ENCODE measurements at regions not wholly inside any gene's neighbourhood (a gene's known extent, or its start where the extent isn't known, plus 50 kb on each side); places are given as distances from the start of the nearest gene placed in this dataset.

DNA sequence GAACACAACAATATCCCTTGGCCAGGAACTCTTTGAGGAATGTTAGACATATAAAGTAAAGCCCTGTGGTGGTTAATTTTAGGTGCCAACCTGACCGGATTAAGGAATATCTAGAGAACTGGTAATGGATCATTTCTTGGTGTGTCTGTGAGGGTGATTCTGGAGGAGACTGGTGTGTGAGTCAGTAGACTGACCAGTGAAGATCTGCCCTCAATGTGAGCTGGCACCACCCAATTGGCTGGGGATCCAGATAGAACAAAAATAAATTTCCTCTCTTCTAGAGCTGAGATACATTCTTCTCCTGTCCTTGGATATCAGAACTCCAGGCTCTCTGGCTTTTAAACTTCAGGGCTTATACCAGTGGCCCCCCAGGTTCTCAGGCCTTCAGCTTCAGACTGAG, 56.2 kb upstream of the TNPO1 start:
- no peaks in the 10 kb centered on the region for H3K36me3 ChIP-seq (replicated peaks in 1 of 2)
- H3K27ac ChIP-seq = no peak overlapping the region
- intact Hi-C loops (cut with DNase I) = no loop called here
- no peak for TF ChIP-seq POLR2A (IDR thresholded peaks at IDR 0.05)
- TF ChIP-seq, protein P1, sequence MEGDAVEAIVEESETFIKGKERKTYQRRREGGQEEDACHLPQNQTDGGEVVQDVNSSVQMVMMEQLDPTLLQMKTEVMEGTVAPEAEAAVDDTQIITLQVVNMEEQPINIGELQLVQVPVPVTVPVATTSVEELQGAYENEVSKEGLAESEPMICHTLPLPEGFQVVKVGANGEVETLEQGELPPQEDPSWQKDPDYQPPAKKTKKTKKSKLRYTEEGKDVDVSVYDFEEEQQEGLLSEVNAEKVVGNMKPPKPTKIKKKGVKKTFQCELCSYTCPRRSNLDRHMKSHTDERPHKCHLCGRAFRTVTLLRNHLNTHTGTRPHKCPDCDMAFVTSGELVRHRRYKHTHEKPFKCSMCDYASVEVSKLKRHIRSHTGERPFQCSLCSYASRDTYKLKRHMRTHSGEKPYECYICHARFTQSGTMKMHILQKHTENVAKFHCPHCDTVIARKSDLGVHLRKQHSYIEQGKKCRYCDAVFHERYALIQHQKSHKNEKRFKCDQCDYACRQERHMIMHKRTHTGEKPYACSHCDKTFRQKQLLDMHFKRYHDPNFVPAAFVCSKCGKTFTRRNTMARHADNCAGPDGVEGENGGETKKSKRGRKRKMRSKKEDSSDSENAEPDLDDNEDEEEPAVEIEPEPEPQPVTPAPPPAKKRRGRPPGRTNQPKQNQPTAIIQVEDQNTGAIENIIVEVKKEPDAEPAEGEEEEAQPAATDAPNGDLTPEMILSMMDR (IDR thresholded peaks at IDR 0.05) = no peak
- H3K4me3 ChIP-seq = no peak overlapping the region
- H3K4me1 ChIP-seq (replicated peaks in 1 of 2) = no peaks in the 10 kb centered on the region
- H3K9me3 ChIP-seq (replicated peaks in 1 of 3) = no peaks in the 10 kb centered on the region
- DNase-seq = no peak
- no peaks in the 10 kb centered on the region for H3K27me3 ChIP-seq
- WGBS, 4 donors = 54 to 100% (median 97%) methylated on average over 1 of the region's 1 CpG

DNA sequence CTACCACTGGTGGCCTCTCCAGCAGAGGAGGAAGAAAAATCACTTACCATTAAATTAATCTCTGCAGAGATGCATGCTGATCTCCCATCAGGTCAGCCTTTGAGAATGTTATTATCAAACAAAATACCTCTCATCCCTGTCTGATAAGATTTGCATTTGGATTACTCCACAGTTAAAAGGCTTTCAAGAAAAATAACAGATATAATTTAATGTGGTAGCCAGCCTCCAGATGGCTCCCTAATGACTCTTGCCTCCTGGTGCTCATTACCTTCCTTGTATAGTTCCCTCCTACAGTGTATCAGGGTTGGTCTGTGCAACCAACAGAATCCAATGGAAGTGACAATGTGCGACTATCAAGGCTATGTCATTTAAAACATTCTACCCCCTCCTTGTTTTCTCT, 63.6 kb upstream of the TNPO1 start:
- Histone ChIP-seq H3K27ac (no peak overlapping the region), H3K4me1 (replicated peaks in 1 of 2) (no peaks in the 10 kb centered on the region), H3K27me3 (no peaks in the 10 kb centered on the region), H3K9me3 (replicated peaks in 1 of 3) (no peaks in the 10 kb centered on the region), H3K36me3 (replicated peaks in 1 of 2) (no peaks in the 10 kb centered on the region), H3K4me3 (no peak overlapping the region)
- no peak for DNase-seq
- intact Hi-C loops (cut with DNase I) = no loop called here
- WGBS, 4 donors = 79 to 100% (median 86%) methylated on average over 1 of the region's 1 CpG
- TF ChIP-seq, protein P1 (IDR thresholded peaks at IDR 0.05) = peak in 1 of 6 experiments; percentile 6
- no peak for TF ChIP-seq POLR2A (IDR thresholded peaks at IDR 0.05)

DNA sequence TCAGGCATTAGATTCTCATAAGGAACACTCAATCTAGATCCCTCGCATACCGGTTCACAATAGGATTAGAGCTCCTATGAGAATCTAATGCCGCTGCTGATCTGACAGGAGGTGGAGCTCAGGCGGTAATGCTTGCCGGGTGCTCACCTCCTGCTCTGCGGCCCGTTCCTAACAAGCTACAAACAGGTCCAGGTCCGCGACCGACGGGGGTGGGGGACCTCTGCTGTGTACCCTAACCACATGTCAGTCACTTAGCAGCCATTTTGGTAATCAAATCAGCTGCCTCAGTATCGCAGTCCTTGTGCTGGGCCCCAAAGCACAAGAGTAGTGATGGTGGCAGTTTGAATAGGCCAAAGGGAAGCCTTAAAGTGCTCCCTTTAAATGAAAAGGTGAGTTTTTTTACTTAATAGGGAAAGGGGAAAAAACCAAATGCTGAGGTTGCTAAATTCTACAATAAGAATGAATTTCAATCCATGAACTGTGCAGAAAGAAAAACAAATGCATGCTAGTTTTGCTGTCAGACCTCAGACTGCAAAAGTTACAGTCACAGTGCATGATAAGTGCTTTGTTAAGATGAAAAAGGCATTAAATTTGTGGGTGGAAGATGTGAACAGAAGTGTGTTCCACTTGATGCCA, 67.0 kb upstream of the TNPO1 start:
- H3K36me3 ChIP-seq (replicated peaks in 1 of 2) = no peaks in the 10 kb centered on the region
- H3K9me3 ChIP-seq (replicated peaks in 1 of 3) = no peaks in the 10 kb centered on the region
- no peak for TF ChIP-seq POLR2A (IDR thresholded peaks at IDR 0.05)
- TF ChIP-seq, protein P1 (IDR thresholded peaks at IDR 0.05) = no peak
- H3K27ac ChIP-seq = no peak overlapping the region
- 88 to 90% (median 90%) methylated on average over 8 to 12 of the region's 12 CpGs for WGBS, 4 donors
- DNase-seq = no peak
- intact Hi-C loops (cut with DNase I) = no loop called here
- no peak overlapping the region for H3K4me3 ChIP-seq
- no peaks in the 10 kb centered on the region for H3K4me1 ChIP-seq (replicated peaks in 1 of 2)
- H3K27me3 ChIP-seq = no peaks in the 10 kb centered on the region

DNA sequence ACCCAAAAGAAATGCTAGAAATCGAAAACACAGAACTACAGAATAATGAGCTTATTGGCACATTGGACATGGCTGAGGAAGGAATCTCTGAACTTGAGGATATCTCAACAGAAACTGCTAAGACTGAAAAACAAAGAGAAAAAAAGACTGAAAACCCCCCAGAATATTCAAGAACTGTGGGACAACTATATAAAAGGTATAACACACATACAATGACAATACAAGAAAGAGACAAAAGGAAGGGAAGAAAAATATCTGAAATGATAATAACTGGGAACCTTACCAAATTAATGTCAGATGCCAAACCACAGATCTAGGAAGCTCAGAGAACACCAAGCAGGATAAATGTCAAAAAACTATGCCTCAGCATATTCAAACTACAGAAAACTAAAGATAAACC, 68.6 kb upstream of the TNPO1 start:
- Histone ChIP-seq H3K9me3 (replicated peaks in 1 of 3) (no peaks in the 10 kb centered on the region), H3K4me3 (no peak overlapping the region), H3K36me3 (replicated peaks in 1 of 2) (no peaks in the 10 kb centered on the region), H3K27me3 (no peaks in the 10 kb centered on the region), H3K27ac (no peak overlapping the region), H3K4me1 (replicated peaks in 1 of 2) (no peaks in the 10 kb centered on the region)
- no peak for TF ChIP-seq POLR2A (IDR thresholded peaks at IDR 0.05)
- TF ChIP-seq, protein P1 (IDR thresholded peaks at IDR 0.05) = no peak
- no peak for DNase-seq
- WGBS, 4 donors = 90 to 97% (median 94%) methylated on average over 1 of the region's 1 CpG
- intact Hi-C loops (cut with DNase I) = no loop called here
